Stomach (tissue), 4 donors: ENCODE measurements at regions not wholly inside any gene's neighbourhood (a gene's known extent, or its start where the extent isn't known, plus 50 kb on each side); places are given as distances from the start of the nearest gene placed in this dataset.

ENCODE experiments used
- EP300 ChIP-seq: sonication (generic); formaldehyde crosslinking; IDR thresholded peaks from one replicate; pipeline ENCODE4 v1.6.1; 2017; ENCODE audit warnings: antibody characterized with exemption
- POLR2A ChIP-seq, 4 donors: fragments of 450-650 bp; IDR thresholded peaks; one replicate each; pipeline ENCODE4 v1.6.1; 2016; ENCODE audit warnings: antibody characterized with exemption in 4 of 4, control low read depth in 2 of 4, mild to moderate bottlenecking in 1 of 4, moderate library complexity in 1 of 4
- POLR2AphosphoS5 ChIP-seq, 3 donors: sonication (generic); formaldehyde crosslinking; IDR thresholded peaks; one replicate each; pipeline ENCODE4 v1.6.1; 2016; ENCODE audit warnings: antibody characterized with exemption in 3 of 3

DNA sequence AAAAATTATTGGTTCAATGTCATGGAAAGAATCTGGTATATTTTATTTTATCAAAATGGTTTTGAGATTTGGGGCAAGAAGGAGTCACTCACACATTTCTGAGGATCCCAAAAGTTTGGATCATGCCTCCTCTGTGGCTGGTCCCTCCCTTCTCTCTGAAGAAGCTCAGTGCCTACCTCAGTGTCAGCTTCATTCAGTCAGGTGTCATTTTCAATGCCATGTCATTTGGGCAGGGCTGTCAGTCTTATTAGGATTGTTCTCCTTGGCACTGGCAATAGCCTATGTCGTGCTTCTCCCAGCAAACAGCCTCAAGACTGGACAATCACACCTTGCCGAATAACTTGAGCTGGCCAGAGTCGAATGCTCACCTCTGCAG, 264.5 kb upstream of the CAMK1G start:
- no peak for TF ChIP-seq EP300
- TF ChIP-seq POLR2A (IDR thresholded peaks at IDR 0.05), result no peak
- no peak for TF ChIP-seq POLR2AphosphoS5 (IDR thresholded peaks at IDR 0.05)
